A172 (cell line): ENCODE measurements at regions not wholly inside any gene's neighbourhood (a gene's known extent, or its start where the extent isn't known, plus 50 kb on each side); places are given as distances from the start of the nearest gene placed in this dataset.
"Not testable (repeated sequence)": the region's sequence is repeated elsewhere in the genome, so short reads cannot be mapped to it uniquely, and the experiment has no call there.

Experiments used
- DNase-seq: peaks from one replicate; pipeline ENCODE4 v3.0.0-alpha.2; 2015; ENCODE audit warnings: low spot score

DNA sequence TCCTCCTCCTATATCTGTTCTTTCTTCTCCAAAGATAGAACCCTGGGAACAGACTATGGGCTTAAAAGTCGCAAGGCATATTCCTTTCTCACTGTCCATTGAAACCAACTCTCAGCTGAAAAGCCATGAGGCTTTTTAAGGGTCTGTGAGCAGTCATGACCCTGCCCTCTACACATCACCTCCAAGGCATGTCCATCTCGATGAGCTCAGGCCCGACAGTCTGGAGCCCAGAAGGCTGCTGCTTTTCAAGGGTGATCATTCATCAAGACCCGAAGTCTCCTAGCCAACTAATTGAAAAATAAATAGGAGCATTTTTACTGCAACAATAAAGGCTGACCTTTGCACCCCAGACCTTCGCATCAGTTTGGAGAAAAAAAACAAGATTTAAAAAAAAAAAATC is 378.8 kb upstream of the NRSN1 start:
- no peak for DNase-seq

DNA sequence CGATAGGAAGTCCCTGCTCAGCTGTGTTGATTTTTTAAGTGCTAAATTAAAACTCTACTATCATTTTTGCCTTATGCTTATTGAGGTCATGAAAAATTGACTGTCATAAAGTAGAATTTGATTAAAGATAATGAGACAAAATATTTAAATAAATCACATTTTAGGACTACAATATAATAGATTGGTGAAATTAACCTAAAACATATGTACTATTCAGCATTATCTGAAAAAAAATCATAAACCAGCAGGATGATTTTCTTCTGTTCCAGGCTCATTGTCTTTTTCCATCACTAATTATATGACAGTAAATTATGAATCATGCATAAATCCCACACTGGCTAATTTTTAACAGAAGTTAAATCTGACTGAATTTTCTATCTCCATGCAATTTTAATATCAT is 373.6 kb upstream of the NRSN1 start:
- DNase-seq: no peak

DNA sequence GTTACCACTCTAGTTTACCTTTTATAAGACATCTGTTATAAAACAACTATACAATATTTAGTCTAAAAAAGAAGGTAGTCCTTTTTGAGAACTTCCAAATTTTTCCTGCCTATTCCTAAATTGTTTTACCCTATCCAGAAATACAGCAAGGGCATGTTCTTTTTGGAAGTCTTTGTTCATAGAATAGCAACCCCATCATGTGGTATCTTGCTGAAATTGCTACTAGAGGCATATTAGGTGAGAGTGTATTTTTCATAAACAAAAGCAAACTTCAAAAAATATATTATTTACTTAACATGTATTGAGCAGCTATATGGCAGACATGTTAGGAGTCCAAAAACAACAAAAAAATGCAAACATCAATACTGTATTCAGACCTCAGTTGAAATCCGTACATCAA is 371.8 kb upstream of the NRSN1 start:
- no peak for DNase-seq

DNA sequence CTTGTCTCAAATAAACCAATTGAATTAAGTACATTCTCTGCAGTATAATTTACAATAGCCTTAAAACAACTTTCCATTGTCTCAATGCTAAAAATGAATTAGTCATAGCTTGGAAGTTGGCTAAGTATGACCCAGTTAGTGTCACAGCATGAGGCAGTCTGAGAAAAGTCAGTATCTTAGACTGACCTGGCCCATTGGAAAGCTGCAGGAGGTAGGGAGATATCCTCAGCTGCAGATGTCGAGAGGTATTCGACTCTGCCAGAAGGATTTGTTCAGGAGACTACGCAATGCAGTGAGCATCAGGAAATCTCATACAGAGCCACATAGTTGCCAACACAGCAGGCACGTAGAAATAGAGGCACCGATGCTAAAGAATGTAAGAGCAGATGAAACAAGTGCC is 350.9 kb upstream of the NRSN1 start:
- no peak for DNase-seq

DNA sequence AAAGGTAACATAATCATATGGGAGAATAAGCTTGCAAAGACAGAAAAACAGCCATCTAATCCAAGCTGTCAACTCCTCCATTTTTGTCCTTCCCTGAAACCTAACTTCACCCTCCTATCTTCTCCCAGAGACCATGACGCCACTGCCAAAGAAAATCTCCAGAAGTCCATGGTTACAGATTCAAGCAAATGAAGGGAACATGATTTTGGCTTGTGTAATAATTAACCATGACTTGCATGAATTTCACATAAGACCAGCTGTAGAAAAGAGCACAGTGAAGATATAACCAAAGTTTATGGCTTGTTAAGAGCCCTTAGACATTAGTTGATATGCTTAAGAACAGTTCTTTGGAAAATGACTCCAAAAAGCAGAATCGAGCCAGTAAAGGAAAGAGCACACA is 342.1 kb upstream of the NRSN1 start:
- DNase-seq: no peak

DNA sequence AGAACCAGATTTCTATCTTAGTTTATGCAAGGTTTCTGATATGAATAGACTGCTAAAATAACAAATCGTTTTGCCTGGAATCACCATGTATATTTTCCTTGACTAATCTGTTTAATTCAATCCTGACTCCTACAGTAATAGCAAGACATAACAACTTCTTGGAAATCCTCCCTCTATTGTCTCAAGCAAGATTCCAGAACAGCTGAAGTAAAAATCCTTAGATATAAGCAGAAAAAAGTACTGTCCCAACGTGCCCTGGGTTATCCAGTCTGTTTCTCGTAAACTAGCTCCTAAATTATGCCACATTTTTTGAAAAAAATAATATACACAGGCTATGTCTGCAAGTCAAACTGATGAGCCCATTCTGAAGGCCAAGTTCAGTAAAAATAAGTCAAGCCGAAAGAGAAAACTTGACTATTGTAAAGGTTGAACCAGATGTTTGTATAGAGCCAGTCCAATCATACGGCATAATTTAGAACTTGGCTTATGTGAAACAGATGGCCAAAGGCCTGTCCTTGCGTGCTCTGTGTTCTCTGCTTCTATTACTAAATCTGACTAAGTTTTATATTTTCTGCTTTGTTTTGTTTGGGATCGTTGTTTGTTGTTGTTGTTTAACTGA is 341.6 kb upstream of the NRSN1 start:
- no peak for DNase-seq

DNA sequence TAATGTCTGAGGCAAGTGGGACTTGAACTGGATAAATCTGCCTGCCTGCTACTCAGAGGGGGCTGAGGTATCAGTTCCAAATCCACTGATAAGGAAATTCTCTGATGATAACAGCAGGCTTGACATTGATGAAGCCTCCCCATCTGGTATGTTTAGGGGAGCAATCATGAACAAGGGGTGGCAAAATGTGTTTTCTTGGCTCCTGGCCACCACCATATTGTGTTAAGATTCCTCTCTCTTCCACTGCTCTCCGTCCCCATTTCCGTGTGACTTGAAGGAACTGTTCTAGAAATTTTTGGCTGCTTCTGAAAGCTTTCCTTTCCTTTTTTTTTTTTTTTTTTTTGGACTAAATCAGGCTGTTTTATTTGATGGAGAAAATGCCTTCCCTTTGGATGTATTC is 335.3 kb upstream of the NRSN1 start:
- DNase-seq: no peak

DNA sequence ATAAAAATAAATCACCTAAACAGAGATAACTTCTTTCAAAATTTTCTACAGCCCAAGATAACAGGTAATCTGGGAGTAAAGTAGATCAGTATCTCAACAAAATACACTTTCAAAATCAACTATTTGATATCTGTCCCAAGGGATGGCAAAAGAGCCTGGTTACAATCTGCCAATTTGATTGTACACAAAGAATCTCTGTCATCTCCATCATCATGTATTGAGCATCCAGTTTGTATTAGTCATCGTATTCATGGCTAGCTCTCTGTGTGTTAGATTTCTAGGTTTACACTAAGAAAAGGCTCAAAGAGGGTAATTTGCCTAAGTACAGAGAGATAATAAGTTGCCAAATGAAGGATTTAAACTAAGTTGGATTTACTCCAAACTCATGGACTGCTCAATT is 329.0 kb upstream of the NRSN1 start:
- DNase-seq: no peak

DNA sequence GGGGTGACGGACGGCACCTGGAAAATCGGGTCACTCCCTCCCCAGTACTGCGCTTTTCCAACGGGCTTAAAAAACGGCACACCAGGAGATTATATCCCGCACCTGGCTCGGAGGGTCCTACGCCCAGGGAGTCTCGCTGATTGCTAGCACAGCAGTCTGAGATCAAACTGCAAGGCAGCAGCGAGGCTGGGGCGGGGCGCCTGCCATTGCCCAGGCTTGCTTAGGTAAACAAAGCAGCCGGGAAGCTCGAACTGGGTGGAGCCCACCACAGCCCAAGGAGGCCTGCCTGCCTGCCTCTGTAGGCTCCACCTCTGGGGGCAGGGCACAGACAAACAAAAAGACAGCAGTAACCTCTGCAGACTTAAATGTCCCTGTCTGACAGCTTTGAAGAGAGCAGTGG is 321.7 kb upstream of the NRSN1 start:
- not testable (repeated sequence) for DNase-seq

DNA sequence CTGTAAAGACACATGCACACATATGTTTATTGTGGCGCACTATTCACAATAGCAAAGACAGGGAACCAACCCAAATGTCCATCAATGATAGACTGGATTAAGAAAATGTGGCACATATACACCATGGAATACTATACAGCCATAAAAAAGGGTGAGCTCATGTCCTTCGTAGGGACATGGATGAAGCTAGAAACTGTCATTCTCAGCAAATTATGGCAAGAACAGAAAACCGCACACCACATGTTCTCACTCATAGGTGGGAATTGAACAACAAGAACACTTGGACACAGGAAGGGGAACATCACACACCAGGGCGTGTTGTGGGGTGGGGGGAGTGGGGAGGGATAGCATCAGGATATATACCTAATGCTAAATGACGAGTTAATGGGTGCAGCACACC is 304.9 kb upstream of the NRSN1 start:
- not testable (repeated sequence) for DNase-seq

DNA sequence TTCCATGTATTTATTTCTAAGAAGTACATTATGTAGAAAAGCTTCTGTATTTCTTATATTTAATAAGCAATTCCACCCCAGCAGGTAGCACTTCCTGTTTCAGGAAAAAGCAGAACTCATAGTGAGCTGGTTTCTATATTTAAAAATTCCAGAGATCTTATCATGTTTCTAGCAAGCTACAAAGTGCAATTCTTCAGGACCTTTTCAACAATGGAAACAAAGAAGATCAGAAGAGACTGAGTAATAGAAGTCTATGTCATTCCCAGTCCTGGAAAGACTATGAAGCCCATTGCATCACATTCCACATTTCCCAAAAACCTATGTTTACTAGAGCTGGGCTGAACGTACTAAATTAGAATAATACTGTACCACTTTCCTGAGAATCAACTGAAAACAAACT is 302.6 kb upstream of the NRSN1 start:
- DNase-seq: no peak

DNA sequence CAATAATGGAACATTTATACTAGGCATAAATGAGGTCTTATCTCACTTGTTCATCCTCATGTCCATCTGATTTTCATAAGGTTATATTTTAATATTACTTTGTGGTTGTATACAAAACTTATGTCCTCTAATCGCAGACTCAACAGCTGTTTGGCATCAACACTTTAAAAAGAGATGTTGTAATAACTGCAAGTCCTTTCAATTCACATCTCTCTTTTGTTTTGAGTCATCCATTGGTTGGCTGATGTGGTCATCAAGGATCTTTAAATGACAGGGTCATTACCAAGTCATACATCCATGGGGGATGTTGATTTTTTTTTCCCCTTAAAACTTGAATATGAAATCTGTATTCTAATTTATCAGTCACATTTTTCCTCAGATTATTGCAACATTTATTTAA is 299.4 kb upstream of the NRSN1 start:
- no peak for DNase-seq

DNA sequence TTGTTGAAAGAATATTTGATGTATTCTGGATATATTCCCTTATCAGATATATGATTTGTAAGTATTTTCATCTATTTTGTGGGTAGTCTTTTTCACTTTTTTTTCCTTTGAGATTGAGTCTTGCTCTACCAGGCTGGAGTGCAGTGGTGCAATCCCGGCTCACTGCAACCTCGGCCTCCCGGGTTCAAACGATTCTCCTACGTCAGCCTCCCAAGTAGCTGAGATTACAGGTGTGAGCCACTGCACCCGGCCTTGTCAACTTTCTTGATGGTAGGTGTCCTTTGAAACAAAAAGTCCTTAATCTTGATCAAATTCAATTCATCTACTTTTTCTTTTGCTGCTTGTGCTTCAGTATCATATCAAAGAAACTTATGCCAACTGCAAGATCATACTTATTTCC is 297.2 kb upstream of the NRSN1 start:
- no peak for DNase-seq

DNA sequence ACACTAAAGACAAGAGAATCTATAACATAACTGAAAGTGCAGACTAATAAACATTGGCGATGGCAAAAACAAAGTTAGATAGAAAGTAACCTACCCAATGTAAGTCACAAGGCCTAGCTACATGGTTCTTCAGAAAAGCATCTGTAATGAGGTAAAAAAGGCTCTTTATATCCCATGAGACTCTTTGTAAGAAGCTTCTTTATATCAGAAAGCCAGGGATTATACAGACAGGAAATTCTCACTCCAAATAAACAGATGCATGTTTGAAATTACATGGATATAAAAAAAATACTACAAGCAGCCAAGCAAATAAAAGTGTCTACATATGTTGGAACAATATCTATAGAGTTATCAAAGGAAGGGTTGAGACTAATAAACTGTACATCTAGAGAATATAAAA is 284.9 kb upstream of the NRSN1 start:
- no peak for DNase-seq

DNA sequence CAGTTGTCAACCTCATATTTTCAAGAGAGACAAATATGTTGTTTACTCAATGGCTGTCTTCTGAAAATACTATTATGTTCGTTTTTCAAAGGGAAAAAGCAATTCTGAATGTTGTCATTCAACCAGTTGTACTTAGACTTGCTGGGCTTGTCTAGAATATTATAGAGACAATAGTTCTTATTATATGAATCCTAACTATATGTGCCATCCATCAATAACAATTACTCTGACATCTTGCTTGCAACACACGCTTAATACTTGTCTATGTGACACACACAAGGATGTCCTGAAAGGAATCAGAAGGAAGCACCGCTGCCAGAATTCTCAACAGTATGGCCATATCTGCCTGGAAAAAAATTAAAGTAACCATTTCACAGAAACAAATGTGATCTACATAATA is 283.3 kb upstream of the NRSN1 start:
- no peak for DNase-seq

DNA sequence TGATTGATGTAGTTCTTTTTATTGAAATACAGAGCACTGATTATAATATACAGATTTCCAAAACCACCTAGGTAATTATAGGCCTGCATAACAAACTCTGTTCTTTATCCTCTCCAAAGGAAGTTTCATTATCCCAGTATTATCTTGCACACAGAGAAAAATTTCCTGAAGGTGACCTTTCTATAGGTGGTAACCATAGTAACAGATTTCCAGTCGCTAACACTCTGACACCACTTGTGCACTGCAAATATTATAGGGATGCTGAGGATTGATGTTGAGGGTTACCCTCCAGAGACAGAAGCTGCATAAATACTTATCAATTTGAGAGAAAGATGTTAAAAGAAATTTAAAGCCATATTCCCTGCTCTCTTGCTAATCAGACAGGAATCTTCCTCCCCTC is 274.5 kb upstream of the NRSN1 start:
- DNase-seq: no peak

DNA sequence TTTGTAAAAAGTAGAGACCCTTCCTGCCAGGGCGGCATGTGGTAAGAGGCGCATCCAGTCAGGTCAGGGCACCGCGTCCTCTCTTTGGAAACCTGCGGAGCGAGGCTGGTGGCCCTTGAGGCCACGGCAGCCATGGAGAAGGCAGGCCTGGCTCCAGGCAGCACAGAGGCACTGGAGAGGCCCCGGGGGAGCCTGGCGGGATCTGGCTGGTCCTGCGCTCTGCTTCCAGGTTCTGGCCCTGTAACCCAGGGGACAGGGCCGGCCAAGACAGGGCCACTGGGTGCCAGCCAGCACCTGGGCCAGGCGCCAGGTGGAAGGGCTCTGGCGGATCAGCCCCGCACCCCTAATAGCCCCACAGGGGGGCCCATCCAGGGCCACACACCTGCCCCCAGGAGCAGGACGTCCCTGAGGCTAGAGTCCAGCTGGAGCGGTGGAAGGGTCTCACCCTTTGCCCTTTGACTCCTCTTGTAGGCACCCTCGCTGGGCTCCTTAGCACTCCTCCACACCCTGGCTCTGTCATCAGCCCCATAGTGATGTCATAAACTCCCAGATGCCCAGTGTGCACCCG is 272.4 kb upstream of the NRSN1 start:
- not testable (repeated sequence) for DNase-seq

DNA sequence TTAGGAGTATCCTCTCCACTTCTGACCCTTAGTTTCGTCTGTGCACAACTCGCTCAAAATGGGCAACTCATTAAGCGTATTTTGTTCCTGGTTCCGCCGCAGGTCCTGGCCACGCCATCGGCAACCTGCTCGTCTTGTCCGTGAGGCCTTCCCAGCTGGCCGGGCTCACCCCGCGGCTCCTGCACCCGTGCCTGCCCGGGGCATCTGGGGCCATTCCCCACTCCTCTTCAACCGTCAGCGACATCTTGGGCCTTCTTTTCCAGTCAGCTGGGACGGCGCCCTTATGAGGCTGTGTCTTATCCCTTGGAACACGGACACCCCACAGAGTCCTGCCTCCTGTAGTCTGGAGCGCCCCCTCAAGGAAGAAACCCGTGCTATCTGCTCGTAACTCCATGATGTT is 271.9 kb upstream of the NRSN1 start:
- DNase-seq: not testable (repeated sequence)

DNA sequence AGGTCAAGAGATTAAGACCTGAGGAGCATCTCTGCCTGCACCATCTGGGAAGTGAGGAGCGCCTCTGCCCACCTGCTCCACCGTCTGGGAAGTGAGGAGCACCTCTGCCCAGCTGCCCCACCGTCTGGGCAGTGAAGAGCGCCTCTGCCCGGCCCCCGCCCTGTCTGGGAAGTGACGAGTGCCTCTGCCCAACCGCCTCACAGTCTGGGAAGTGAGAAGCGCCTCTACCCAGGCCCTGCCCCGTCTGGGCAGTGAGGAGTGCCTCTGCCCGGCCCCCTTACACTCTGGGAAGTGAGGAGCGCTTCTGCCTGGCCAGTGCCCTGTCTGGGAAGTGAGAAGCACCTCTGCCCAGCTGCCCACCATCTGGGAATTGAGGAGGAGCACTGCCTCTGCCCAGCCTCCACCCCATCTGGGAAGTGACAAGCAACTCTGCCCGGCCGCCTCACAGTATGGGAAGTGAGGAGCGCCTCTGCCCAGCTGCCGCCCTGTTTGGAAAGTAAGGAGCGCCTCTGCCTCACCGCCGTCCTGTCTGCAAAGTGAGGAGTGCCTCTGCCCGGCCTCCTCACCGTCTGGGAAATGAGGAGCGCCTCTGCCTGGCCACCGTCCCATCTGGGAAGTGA is 270.4 kb upstream of the NRSN1 start:
- DNase-seq: no peak

DNA sequence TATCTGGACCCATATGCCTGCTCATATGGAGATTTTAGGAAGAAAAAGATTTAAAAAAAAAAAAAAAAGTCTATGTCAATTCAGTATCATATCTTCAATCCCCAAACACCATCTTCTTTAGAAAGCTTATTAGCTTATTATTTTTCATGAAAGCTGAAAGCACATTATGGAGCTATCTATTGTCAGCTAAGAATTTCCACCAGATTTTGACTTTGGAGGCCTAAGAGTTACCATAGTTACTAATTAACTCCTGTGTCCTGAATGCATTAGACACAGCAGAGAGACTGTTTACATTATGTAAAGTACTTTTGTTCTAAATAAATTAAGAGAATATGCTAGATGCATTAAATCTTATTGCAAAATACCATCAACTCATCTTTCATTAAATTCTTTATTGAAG is 255.5 kb upstream of the NRSN1 start:
- no peak for DNase-seq

DNA sequence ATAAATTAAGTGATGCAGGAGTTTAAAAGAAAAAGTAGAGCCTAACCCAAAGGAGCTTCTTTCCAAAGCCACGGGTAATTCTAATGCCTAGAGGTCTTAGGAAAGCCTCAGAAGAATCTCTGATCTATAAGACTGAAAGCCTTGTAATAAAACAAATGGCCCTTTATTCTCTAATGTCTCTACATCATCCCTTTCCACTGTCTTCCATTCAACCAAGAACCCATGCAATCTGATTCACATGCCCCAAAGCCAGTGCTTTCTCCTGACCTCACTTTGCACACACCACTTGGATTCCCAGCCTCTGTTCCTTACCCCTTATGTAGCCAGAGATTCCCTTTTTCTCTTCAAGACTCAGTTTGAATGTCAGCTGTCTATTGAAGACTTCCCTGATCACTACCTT is 252.9 kb upstream of the NRSN1 start:
- DNase-seq: no peak

DNA sequence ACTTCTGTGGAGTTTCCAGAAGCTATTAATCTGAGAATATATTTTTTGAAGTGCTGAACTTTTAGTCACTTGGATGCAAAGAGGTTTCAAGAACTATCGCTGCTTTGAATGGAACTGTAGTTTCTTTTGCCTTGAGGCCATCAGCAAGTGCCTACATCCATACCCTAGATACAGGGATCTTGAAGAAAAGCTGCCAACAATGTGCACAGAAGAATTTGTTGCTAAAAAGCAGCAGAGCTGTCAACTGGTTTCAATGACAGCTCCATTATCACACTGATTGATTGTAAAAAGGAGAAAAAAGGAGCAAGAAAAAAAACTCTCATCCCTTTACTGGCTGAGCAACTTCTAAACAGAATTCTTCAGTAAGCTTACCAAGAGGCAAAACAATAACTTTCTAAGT is 251.0 kb upstream of the NRSN1 start:
- no peak for DNase-seq

DNA sequence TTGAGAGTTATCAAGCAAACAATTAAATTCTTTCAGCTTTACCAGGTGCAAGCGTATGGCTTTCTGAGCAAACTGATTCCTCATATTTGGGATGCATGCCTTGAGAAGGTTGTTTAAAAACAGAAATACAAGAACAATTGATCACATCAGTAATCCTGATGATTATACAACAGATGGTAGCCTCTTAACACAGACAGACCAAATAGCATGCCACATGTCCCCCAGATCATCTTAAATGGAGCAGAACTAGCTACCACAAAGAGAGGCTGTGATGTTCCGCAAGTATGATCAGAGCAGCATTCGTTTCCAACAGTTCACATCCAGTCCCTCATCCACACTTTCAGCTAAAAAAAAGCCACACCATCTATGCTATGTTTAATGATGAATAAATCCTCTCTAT is 246.2 kb upstream of the NRSN1 start:
- DNase-seq: no peak
